ENCODE measurements at regions not wholly inside any gene's neighbourhood (a gene's known extent, or its start where the extent isn't known, plus 50 kb on each side); places are given as distances from the start of the nearest gene placed in this dataset.

GRCh38 chrX:54615109-54615508 lies 85.1 kb downstream of the GNL3L start:
- H4K20me1 ChIP-seq (ENCODE audit: low read depth, low read length), result no peaks in the 10 kb centered on the region
- no peak overlapping the region for H3K9ac ChIP-seq (ENCODE audit: low read length)
- no peak overlapping the region for H2AFZ ChIP-seq (ENCODE audit: low read depth, low read length, severe bottlenecking)
- no peaks in the 10 kb centered on the region for H3K36me3 ChIP-seq (ENCODE audit: low read length)
- TF ChIP-seq CTCF (IDR thresholded peaks at IDR 0.05; ENCODE audit: insufficient read depth, low read length, poor library complexity, severe bottlenecking), result no peak
- no peak for TF ChIP-seq EZH2phosphoT487 (conservative IDR thresholded peaks at IDR 0.05; ENCODE audit: low read length)
- H3K27ac ChIP-seq (ENCODE audit: low read depth, low read length), result no peak overlapping the region
- no peaks in the 10 kb centered on the region for H3K79me2 ChIP-seq (ENCODE audit: insufficient read depth, low read length)
- H3K9me3 ChIP-seq (ENCODE audit: insufficient read depth, low read length), result no peaks in the 10 kb centered on the region
- no peaks in the 10 kb centered on the region for H3K9me2 ChIP-seq (replicated peaks; ENCODE audit: insufficient read depth, low read length)
- H3K4me2 ChIP-seq (ENCODE audit: low read depth, low read length, poor library complexity, severe bottlenecking), result no peak overlapping the region
- no peaks in the 10 kb centered on the region for H3K27me3 ChIP-seq (ENCODE audit: low read length)
- H3K4me3 ChIP-seq (ENCODE audit: insufficient read depth, low read length, poor library complexity, severe bottlenecking), result no peak overlapping the region
- no peaks in the 10 kb centered on the region for H3F3A ChIP-seq (ENCODE audit: insufficient read depth)

GRCh38 chrX:54633641-54634040 lies 103.6 kb downstream of the GNL3L start:
- no peak overlapping the region for H2AFZ ChIP-seq (ENCODE audit: low read depth, low read length, severe bottlenecking)
- H3K27me3 ChIP-seq (ENCODE audit: low read length), result no peaks in the 10 kb centered on the region
- H3K79me2 ChIP-seq (ENCODE audit: insufficient read depth, low read length), result no peaks in the 10 kb centered on the region
- TF ChIP-seq EZH2phosphoT487 (conservative IDR thresholded peaks at IDR 0.05; ENCODE audit: low read length) (no peak), CTCF (IDR thresholded peaks at IDR 0.05; ENCODE audit: insufficient read depth, low read length, poor library complexity, severe bottlenecking) (no peak)
- no peaks in the 10 kb centered on the region for H4K20me1 ChIP-seq (ENCODE audit: low read depth, low read length)
- no peak overlapping the region for H3K4me2 ChIP-seq (ENCODE audit: low read depth, low read length, poor library complexity, severe bottlenecking)
- H3K36me3 ChIP-seq (ENCODE audit: low read length), result no peaks in the 10 kb centered on the region
- H3K9me3 ChIP-seq (ENCODE audit: insufficient read depth, low read length), result no peaks in the 10 kb centered on the region
- 0 out of 2 replicates have a peak, but pooled peaks cover 4% of the 10 kb centered on the region for H3F3A ChIP-seq (ENCODE audit: insufficient read depth)
- H3K27ac ChIP-seq (ENCODE audit: low read depth, low read length), result no peak overlapping the region
- no peaks in the 10 kb centered on the region for H3K9me2 ChIP-seq (replicated peaks; ENCODE audit: insufficient read depth, low read length)
- H3K9ac ChIP-seq (ENCODE audit: low read length), result no peak overlapping the region
- H3K4me3 ChIP-seq (ENCODE audit: insufficient read depth, low read length, poor library complexity, severe bottlenecking), result no peak overlapping the region

GRCh38 chrX:54639018-54639345 lies 109.0 kb downstream of the GNL3L start:
- no peaks in the 10 kb centered on the region for H3K27me3 ChIP-seq (ENCODE audit: low read length)
- no peaks in the 10 kb centered on the region for H3K9me3 ChIP-seq (ENCODE audit: insufficient read depth, low read length)
- H3K36me3 ChIP-seq (ENCODE audit: low read length), result no peaks in the 10 kb centered on the region
- TF ChIP-seq EZH2phosphoT487 (conservative IDR thresholded peaks at IDR 0.05; ENCODE audit: low read length), result no peak
- TF ChIP-seq CTCF (IDR thresholded peaks at IDR 0.05; ENCODE audit: insufficient read depth, low read length, poor library complexity, severe bottlenecking), result no peak
- peak overlapping the region; percentile 83 for H3K4me2 ChIP-seq (ENCODE audit: low read depth, low read length, poor library complexity, severe bottlenecking)
- peak overlapping the region; percentile 85 for H3K27ac ChIP-seq (ENCODE audit: low read depth, low read length)
- no peaks in the 10 kb centered on the region for H3K9me2 ChIP-seq (replicated peaks; ENCODE audit: insufficient read depth, low read length)
- peak overlapping the region; percentile 72 for H3K9ac ChIP-seq (ENCODE audit: low read length)
- no peak overlapping the region for H3K4me3 ChIP-seq (ENCODE audit: insufficient read depth, low read length, poor library complexity, severe bottlenecking)
- H3K79me2 ChIP-seq (ENCODE audit: insufficient read depth, low read length), result no peaks in the 10 kb centered on the region
- no peaks in the 10 kb centered on the region for H4K20me1 ChIP-seq (ENCODE audit: low read depth, low read length)
- H3F3A ChIP-seq (ENCODE audit: insufficient read depth), result 0 out of 2 replicates have a peak, but pooled peaks cover 4% of the 10 kb centered on the region
- peak overlapping the region; percentile 34 for H2AFZ ChIP-seq (ENCODE audit: low read depth, low read length, severe bottlenecking)

Measured in SU-DHL-6 (cell line).